GM19372 (cell line): ENCODE measurements at regions not wholly inside any gene's neighbourhood (a gene's known extent, or its start where the extent isn't known, plus 50 kb on each side); places are given as distances from the start of the nearest gene placed in this dataset.
"Not testable (repeated sequence)": the region's sequence is repeated elsewhere in the genome, so short reads cannot be mapped to it uniquely, and the experiment has no call there.

Experiments used
- ATAC-seq: cut with Tn5 transposase; IDR thresholded peaks from one replicate; pipeline ENCODE4 v1.9.1; 2021; ENCODE audit warnings: mild to moderate bottlenecking, low read depth, moderate library complexity; ENCODE audit not compliant: unreplicated experiment

DNA sequence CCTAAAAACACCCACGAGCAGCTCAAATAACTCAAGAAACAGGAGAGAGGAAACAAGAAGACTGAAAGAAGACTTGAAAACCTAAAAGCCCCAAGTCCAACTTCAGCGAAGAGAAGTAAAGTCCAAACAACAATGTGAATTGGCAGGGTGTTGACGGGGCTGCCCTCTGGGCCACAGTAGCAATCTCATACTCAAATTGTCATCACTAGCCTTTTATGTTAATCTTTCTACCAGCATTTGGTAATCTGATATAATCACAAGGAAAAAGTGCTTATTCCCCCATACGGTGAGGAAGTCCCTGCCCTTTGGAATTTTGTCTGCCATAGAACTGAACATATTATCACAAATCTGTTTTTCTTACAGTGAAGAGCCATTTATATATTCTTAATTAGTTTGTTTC, 51.5 kb upstream of the IFNE start:
- ATAC-seq: no peak

- no peak for ATAC-seq
Observed at GRCh38 chr9:21535396-21535795, 53.3 kb upstream of the IFNE start.

GRCh38 chr9:21542787-21543186, 60.7 kb upstream of the IFNE start:
- no peak for ATAC-seq

GRCh38 chr9:21543187-21543586, 61.1 kb upstream of the IFNE start:
- no peak for ATAC-seq

DNA sequence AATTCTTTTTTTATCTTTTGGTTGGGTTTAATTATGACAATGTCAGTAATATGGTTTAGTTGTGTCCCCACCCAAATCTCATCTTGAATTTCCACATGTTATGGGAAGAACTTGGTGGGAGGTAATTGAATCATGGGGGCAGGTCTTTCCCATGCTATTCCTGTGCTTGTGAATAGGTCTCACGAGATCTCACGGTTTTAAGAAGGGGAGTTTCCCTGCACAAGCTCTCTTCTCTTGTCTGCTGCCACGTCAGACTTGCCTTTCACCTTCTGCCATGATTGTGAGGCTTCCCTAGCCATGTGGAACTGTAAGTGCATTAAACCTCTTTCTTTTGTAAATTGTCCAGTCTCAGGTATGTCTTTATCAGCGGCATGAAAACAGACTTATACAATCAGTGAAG, 61.7 kb upstream of the IFNE start:
- ATAC-seq: not testable (repeated sequence)

DNA sequence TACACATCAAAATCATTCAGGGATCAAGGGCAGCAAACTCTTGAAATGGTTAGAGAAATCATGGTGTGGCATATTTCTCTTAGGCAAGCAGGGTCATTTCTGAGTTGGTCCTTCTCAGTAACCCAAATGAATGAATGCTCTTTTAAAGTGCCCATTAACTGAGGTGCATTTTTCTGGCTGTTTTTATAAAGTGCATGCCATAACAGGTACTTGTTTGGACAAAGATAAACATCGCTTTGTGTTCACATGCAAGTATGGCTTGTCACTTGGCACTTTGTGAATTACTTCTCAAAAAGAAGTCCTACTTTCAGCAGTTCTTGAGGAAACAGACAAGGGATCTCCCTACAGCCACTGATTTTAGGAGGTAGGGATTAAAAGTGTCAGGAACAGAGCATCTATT, 64.8 kb upstream of the IFNE start:
- ATAC-seq: no peak

GRCh38 chr9:21549251-21549765, 67.2 kb upstream of the IFNE start:
- ATAC-seq: no peak

- ATAC-seq: no peak
Observed at GRCh38 chr9:21549890-21550289, 67.8 kb upstream of the IFNE start.

- ATAC-seq: no peak
Observed at GRCh38 chr9:21550392-21550791, 68.3 kb upstream of the IFNE start.

DNA sequence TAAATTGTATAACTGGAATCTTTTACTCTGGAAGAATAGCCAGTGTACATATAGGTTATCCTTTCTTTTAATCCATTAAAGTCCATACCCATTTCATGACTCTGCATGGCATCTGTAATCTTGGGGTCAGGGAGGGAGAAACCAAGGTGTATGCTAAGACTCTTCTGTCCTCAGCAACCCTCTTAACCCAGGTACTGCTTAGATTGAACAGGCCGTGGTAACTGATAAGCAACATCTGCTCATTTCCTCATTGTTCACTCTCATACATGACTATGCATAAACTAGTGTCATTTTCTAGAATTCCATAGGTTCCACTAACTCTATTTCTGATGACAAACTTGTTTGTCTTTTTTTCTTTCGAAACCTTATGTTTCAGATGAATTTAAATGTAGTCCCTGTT, 69.3 kb upstream of the IFNE start:
- ATAC-seq: no peak

DNA sequence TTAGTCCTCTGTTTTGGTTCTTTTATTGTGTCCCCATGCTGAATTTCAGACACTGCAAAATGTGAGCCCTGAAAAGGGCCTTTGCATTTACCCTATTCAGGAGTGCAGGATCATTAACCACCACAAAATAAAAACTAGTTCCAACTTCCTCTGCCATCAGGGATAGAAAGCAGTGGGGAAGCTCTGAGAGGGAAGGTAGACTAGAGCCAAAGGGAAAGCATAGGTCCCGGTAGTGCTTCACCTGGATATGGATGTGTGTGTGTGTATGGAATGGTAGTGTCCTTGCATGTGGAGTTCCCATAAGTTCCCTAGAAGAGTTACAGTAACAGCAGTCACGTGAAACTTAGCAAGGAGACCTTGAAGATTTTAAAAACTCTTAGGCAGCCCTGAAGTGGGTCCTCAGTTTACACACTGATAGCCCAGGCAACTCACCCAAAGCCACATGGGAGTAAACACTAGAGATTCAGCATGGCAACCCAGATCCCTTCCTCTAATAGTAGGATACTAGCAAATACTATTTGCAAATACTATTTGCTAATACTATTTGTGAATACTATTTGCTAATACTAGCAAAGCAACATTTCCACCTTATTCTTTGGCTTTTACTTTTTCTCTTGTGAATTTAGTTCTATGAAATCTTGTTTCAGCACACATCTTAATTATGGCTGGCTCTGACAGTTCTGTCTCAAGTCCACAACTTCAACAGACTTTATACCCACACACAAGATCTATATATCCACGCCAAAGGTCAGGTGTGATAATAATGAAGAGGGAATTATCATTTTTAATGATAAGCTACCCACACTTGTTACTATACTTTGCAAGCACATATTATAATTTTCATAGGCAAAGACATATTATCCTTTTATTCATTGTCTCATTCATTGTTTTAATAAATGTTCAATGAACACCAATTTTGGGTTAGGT, 70.4 kb upstream of the IFNE start:
- no peak for ATAC-seq

DNA sequence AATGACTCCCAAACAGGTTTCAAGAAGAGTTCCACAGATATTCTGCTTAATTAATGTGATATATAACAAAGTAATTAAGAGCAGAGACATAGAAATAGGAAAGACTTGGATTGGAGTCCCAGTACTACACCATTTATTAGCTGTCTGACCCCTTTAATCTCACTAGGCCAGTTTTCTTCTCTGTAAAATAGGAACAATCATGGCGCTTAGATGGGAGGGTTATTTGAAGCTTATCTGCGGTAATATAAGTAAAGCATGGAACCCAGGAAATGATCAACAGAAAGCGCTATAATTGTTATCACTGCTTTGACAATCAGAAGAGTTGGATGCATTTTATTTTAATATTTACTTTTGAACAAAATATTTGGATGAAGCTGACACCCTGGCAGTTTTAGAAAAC, 71.3 kb upstream of the IFNE start:
- ATAC-seq: no peak

DNA sequence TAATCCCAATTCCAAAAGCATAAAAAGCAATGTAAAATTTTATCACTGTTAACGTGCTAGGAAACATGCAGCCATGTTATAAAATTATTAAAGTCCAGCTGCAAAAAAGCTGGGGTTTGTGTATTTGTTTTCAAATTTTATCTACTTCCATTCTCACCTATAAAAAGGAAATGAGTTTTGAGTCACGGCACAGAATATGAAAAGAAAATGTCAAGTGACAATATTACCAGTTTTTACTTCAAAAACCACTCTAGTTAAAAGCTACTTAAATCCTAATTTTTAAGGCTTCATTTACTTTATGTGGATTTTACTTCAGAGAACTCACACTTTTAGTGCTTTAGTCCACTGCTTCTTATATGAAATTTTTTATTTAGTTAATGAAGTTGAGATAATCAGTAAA, 72.7 kb upstream of the IFNE start:
- ATAC-seq: no peak

DNA sequence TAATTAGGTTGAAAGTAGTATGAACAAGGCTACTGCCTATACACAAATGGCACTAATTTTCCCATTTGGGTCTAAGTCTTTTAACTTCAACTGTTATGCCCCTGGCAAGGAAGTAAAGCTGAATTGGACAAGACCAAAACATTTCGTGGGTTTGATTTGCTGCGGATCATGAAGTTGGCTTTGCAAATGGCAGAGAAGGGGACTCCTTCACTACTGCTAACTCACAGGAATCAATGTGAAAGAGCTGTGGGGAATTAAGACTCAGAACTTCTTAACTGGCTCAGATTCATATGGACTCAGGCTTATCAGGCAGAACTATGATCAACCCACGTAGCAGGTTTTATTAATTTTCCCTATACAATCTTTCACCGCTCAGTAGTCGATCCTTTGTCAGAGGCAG, 73.8 kb upstream of the IFNE start:
- ATAC-seq: no peak

DNA sequence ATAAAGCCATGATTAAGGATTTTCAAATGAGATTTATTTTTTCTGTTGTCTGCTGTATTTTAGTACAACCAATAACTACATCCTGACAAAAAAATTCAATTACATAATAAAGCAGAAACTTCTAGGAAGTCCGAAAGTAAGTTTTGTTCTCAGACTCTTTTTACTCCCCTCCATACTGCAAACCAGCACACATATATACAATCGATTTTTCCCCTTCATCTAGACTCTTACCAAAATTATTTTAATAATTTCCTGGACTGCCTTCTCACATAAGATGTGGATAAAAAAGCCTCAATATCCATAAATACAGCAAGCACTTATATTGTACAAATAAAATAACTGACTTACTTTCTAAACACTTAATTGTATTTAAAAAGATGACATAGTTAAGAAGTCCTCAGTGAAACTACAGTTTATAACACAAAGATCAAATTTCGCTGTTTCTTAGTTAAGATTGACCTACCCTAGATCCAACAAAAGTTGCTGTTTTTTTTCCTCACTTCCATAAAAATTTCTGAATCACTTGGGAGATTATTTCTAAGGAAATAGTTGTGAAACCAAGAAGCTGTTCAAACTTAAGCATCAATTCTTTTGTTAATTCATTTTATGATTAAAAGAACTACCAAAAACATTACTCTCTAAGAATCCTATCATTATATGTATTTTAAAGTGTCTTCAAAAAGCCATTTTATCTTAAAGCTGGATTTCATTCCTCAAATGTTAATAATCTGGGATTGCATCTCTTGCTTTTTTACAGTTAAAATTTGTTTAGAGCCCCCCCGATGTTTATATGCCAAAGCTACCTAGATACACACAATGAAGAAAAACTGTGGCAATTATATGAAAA, 74.7 kb upstream of the IFNE start:
- ATAC-seq: no peak

- ATAC-seq: no peak
Observed at GRCh38 chr9:21557428-21557768, 75.3 kb upstream of the IFNE start.

GRCh38 chr9:21558079-21558478, 76.0 kb upstream of the IFNE start:
- no peak for ATAC-seq

GRCh38 chr9:21558615-21559401, 76.7 kb upstream of the IFNE start:
- ATAC-seq: peak; percentile 9

DNA sequence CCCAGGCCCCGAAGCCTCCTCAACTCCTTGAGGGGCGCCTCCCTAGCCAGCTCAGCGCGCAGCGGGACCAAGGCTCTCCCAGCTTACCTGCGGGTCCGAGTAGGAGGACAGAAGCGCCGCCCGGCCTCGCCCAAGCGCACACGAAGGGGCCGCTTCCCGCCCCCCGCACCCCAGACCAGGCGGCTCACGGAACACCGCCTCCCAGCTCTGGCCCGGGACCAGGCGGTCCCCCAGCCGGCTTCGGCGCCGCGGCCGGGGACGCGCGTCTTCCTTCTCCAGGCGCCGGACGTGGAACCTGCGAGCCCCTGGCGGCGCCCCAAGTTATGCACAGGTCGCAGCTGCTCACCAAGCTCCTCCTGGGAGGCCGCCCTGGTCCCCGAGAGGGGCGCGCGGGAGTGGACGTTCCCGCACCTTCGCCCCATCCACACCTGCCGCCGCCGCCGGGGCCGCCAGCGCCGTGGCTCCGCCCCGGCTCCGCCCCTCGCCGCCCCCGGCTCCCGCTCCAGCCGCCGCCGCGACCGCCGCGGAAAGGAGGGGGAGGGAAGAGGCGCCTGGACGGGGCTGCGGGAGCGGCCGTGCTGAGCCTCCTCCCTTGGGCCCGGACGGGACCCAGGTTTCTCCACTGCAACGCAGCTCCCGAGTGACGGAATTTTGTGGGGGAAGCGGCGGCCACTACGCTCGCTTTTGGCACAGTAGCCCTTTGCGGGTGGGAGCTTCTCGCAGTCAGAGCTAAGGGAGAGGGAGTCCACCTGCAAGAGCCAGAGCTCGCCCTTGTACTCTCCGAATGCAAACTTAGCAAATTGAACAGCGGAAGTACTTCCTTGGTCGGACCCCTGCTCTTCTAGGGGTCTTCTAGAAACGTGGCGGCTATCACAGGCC, 77.5 kb upstream of the IFNE start:
- peak; percentile 51 for ATAC-seq

DNA sequence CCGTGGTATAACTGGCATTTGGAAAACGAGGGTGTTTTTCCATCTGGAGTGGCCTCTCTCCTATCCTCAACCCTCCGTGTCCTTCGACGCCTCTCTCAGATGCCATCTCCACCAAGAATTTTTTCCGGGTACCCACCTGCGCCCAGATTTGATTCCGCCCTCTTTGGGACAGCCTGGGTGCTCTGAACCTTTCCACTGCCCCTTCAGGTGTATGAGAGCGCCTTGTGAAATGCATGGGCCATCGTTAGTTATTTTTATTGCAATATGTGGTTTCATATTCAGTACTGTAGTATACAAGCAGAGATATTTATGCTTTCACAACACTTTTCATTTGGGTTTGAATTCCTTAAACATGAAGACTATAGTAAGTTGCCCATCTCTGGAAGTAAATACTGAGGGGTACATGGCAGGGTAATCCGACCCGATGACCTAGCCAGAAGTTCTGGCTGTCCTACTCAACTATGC, 78.2 kb upstream of the IFNE start:
- ATAC-seq: no peak
